A204.1 (cell line): ENCODE measurements at regions not wholly inside any gene's neighbourhood (a gene's known extent, or its start where the extent isn't known, plus 50 kb on each side); places are given as distances from the start of the nearest gene placed in this dataset.
A peak's percentile ranks its signal among the peaks of the same experiment; 100 is the strongest.
"Not testable (repeated sequence)": the region's sequence is repeated elsewhere in the genome, so short reads cannot be mapped to it uniquely, and the experiment has no call there.

ENCODE experiments used
- FAIRE-seq: peaks from 2 replicates; lab custom pipeline; 2012; peaks lifted over from hg19 to GRCh38; lab: Jason Lieb, UNC

DNA sequence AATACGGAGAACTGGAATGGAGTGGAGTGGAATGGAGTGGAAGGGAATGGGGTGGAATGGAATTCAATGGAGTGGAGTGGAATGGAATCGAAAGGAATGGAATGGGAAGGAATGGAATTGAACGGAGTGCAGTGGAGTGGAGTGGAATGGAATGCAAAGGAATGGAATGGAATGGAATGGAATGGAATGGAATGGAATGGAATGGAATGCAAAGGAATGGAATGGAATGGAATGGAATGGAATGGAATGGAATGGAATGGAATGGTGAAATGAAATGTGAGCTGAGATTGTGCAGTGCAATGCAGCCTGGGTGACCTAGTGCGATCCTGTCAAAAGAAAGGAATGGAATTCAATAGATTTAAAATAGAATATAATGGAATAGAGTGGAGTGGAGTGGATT is 357.3 kb upstream of the WSB1 start:
- not testable (repeated sequence) for FAIRE-seq

DNA sequence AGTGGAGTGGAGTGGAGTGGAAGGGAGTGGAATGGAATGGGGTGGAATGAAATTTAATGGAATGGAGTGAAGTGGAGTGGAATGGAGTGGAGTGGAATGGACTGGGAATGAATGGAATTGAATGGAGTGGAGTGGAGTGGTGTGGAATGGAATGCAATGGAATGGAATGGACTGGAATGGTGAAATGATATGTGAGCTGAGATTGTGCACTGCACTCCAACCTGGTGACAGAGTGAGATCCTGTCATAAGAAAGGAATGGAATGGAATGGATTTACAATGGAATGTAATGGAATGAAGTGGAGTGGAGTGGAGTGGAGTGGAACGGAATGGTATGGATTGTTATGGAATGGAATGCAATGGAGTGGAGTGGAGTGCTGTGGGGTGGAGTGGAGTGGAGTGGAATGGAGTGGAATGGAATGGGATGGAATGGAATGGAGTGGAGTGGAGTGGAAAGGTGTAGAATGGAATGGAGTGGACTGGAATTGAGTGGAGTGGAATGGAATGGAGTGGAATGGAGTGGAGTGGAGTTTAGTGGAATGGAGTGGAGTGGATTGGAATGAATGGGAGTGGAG is 356.1 kb upstream of the WSB1 start:
- not testable (repeated sequence) for FAIRE-seq

DNA sequence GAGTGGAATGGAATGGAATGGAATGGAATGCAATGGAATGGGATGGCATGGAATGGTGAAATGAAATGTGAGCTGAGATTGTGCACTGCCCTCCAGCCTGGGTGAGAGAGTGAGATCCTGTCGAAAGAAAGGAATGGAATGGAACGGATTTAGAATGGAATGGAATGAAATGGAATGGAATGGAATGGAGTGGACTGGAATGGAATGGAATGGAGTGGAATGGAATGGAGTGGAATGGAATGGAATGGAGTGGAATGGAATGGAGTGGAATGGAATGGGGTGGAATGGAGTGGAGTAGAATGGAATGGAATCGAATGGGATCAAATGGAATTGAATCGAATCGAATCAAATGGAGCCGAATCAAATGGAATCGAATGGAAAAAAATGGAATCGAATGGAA is 354.2 kb upstream of the WSB1 start:
- FAIRE-seq = not testable (repeated sequence)

DNA sequence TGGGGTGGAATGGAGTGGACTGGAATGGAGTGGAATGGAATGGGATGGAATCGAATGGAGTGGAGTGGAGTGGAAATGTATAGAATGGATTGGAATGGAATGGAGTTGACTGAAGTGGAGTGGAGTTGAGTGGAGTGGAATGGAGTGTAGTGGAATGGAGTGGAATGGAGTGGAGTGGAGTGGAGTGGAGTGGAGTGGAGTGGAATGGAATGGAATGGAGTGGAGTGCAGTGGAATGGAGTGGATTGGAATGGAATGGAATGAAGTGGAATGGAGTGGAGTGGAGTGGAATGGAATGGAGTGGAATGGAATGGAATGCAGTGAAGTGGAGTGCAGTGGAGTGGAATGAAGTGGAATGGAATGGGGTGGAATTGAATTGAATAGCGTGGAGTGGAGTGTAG is 353.3 kb upstream of the WSB1 start:
- FAIRE-seq = not testable (repeated sequence)

DNA sequence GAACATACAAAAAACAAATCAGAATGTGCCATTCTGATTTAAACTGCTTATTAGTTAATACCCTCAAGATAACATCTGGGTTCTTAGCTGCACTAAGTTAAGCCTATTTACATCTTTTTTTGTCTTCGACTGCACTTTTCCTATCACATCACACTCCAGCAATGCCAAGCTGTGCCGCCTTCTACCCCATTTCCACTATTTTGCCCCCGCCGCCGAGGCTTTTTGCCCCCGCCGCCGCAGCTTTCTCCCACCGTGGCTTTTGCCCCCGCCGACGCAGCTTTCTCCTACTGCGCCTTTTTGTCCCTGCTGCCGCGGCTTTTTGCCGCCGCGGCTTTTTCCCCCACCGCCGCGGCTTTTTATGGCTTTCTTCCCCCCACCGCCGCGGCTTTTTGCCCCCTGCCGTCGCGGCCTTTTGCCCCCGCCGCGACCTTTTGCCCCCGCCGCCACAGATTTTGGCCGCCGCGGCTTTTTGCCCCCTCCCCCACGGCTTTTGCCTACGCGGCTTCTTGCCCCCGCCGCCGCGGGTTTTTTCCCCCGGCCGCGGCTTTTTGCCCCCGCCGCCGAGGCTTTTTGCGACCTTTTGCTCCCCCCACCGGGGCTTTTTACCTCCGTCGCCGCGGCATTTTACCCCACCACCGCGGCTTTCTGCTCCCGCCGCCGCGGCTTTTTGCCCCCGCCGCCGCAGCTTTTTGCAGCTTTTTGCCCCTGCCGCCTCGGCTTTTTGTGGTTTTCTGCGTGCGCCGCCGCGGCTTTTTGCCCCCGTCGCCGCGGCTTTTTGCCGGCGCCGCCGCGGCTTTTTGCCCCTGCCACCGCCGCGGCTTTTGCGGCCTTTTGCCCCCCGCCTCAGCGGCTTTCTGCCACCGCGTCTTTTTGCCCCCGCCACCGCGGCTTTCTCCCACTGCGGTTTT is 331.4 kb upstream of the WSB1 start:
- no peak for FAIRE-seq

DNA sequence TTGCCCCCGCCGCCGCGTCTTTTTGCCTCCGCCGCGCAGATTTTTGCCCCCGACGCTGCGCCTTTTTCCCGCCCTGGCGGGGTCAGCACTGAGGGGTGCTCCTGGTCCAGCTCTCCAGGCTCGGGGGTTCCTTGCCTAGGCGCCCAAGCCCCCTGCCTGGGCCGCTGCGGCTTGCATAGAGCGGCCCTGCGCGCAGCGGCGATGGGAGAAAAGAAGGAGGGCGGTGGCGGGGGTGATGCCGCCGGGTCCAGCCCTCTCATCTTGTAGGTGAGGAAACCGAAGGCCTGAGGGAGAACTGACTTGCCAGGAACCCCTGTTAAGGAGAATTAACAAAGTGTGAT is 330.8 kb upstream of the WSB1 start:
- FAIRE-seq = no peak

DNA sequence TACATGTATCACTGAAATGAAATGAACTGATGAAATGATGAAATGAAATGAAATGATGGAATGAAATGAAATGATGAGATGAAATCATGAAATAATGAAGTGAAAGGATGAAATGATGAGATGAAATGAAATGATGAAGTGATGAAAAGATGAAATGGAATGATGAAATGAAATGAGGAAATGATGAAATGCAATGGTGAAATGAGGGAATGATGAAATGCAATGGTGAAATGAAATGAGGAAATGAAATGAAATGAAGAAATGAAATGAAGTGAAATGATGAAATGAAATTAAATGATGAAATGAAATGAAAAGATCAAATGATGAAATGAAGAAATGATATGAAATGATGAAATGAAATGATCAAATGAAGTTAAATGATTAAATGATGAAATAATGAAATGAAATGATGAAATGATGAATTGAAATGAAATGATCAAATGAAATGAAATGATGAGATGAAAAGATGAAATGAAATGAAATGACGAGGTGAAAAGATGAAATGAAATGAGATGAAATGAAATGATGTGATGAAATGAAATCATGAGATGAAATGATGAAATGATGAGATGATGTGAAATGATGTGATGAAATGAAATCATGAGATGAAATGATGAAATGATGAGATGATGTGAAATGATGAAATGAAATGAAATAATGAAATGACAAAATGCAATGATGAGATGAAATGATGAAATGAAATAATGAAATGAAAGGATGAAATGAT is 327.9 kb upstream of the WSB1 start:
- not testable (repeated sequence) for FAIRE-seq

DNA sequence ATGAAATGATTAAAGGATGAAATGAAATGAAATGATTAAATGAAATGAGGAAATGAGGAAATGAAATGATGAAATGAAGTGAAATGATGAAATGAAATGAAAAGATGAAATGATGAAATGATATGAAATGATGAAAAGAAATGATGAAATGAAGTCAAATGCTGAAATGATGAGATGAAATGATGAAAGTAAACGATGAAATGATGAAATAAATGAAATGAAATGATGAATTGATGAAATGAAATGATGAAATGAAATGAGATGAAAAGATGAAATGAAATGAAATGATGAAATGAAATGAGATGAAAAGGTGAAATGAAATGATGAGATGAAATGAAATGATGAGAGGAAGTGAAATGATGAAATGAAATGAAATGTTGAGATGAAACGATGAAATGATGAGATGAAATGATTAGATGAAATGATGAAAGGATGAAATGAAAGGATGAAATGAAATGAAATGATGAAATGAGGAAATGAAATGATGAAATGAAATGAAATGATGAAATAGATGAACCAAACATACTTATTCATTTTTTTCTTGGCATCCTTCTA is 327.2 kb upstream of the WSB1 start:
- FAIRE-seq = peak; percentile 93

DNA sequence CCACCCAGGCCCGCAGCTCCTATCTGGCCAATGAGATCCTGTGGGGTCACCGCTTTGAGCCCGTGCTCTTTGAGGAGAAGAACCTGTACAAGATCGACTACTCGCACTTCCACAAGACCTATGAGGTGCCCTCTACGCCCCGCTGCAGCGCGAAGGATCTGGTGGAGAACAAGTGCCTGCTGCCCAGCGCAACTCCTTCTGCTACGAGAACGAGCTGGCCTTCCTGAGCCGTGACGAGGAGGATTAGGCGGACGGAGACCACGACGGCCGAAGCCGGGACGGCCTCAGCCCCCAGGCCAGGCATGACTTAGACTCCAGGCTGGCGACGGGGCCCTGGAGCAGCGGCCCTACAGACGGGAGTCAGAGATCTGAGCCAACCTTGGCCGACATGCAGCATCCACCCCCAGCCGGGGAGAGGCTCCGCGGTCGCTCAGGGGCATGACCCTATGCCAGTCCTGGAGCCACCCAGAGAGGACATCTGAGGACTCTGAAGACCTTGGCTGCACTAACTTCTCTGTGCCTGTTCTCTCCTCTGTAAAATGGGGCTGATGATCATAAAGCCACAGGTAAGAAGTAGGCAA is 312.0 kb upstream of the WSB1 start:
- FAIRE-seq = not testable (repeated sequence)

DNA sequence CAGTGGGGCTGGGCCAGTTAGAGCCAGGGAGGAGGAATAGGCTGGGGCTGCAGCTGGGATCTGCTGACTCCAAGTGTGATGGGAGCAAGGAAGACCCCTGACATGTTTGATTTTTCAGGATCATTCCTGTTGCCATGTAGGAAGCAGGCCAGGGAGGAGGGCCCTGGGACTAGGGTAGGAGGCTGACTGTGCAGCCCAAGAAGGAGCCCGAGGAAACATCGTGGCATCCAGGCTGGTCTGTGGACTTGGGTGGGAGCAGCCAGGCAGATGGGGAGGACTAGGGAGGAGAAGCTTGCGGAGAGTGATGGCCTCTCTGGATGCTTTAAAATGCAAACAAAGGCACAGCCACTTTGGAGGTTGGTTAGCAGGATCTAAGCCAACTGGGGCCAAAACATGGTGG is 311.4 kb upstream of the WSB1 start:
- FAIRE-seq = not testable (repeated sequence)

DNA sequence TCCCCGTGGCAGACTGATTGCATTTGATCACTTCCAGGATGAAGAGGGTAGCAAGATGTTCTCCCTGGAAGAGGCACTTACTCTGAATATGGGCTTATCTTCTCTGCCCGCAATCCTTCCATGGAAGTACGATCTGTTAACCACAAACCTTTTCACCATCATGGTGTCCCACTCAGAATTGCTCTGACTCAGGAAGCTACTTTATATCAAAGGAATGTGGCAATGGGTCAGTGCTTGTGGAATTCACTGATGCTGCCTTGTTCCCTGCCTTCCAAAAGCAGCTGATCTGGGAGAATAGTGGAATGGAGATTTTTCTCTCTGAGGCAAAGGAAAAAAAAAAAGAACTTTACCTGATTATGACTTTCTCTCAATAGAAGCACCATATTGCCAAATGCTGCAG is 306.1 kb upstream of the WSB1 start:
- FAIRE-seq = not testable (repeated sequence)

DNA sequence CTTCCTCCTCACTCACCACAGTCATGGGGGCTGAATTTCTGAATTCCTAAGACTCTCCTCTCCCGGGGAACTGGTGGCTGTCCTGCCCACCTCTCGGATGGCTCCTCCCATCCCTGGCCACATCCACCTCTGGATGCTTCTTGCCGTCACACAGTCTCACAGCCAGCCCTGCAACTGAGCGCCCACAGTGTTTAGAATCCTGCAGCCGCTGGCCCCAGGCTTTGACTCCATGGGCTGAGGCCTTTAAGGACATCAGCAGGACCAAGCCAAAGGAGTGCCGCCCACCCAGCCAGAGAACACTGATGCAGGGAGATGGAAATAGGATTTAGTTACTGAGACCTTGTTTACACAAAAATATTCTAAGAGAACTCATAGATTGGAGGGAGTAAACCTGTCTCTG is 299.3 kb upstream of the WSB1 start:
- FAIRE-seq = not testable (repeated sequence)

DNA sequence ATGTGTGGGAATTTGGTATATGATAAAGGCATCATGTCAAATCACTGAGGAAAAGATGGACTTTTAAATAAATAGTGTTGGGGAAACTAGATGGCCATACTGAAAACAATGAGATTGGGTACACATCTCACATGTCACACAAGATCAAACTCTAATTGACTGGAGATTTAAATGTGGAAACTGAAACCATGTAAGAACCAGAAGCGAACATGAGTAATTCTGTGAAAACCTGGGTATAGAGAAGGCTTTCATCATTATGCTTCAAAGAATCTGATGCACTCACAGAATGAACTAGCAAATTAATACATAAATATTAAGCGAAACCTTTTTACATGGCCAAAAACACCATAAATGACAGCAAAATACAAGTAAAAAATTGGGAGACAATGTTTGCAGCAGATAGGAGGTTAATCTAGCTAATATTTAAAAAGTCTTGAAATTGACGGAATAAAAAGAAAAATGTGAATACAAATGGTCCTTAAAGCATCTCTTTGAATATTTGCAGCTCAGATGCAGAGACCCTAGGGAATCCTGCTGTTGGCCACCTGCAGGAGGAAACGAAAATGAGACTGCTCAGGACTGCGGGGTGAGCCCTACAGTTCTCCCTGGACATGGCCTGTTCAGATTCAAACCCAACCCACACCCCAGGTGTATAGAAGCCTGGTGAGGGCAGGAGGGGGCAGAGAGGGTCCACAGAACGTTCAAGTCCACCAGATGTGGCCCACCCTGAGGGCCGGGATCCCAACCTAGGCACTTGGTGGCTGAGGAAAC is 297.6 kb upstream of the WSB1 start:
- FAIRE-seq = not testable (repeated sequence)

DNA sequence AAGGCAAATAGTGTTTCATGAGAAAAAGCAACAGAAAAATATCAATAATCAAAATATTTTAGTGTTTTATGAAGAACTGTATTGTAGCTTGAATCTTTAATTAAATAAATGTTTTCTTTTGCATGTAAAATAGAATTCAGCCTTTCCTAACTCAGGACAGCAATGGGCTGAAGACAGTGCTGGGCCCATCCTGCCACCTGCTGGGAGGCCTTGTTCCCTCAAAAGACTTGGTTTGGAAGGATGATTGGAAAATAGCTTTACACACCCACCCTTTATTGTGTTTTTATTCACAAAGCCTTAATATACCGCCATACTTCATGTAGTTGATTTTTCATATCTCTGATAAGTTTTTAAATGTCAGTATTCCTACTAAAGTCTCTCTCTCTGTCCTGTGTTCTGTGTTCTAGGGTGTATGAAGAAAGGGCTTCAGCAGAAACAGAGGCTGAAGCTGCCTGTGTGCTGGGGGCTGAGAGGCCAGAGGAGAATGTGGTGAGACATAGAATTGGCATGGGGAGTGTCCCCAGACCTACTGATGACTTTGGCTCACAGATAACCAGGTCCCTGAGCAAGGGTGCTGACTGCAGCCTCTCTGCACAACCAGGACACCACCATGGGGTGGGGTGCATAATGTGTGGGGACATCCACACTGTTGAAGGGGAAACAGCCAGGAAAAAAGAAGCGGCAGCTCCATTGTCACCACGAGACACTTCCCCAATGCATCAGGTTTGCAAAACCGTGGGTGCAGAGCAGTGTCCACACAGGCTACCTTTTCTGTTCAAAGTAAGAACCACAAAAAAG is 286.0 kb upstream of the WSB1 start:
- FAIRE-seq = not testable (repeated sequence)

DNA sequence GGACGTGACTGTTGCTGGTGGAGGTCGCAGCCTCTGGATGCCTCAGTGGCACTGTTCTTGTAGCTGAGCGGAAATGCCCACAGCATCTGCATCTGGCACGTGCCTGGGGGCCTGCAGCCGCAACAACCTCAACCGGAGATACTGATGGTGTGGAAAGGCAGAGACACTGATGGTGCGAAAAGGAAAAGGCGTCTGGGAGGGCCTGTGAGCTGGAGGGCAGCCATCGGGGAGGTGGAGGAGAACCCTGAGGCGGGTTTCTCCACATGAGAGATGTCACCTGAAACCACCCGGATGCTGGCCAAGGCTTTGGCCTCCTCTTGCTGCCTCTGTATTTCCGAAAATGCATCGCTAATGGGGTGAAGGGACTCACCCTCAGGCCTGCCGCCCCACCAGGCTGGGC is 284.8 kb upstream of the WSB1 start:
- FAIRE-seq = no peak

DNA sequence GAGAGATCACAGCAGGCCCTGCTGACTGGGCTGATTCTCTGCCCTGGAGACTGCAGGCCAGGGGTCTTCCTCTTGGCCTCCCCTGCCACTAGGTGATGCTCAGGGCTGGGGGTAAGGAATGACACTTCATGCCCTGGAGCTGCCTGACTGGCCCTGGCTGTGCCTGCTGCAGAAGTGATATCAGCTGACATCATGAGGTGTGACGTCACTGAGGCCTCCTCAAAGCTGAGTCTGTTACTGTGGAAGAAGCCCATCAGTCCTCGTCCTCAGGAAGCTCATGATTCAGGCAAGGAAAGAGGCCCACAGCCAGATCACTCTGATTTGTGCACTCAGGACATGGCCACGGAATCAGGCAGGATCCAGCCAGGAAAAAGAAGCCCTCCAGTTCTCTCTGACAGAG is 283.8 kb upstream of the WSB1 start:
- not testable (repeated sequence) for FAIRE-seq

DNA sequence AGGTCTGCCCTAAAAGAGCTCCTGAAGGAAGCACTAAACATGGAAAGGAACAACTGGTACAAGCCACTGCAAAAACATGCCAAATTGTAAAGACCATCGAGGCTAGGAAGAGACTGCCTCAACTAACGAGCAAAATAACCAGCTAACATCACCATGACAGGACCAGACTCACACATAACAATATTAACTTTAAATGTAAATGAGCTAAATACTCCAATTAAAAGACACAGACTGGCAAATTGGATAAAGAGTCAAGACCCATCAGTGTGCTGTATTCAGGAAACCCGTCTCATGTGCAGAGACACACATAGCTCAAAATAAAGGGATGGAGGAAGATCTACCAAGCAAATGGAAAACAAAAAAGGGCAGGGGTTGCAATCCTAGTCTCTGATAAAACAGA is 263.4 kb upstream of the WSB1 start:
- not testable (repeated sequence) for FAIRE-seq

DNA sequence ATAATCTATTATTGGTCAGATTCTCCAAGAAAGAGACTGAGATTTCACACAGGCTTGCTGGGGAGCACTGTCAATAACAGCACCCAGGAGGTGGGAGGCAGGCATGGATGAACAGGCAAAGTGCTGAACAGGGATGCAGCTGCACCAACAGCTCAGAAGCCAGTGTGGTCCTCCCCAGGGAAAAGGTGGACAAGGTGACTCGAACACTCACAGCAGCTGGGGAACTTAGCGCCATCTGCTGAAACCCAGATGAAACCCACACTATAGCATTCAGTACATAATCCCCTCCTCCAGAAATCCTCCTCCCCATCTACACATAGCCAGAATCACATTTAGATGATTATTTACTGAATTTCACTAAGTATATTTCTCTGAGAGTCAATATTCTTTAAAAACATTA is 255.2 kb upstream of the WSB1 start:
- no peak for FAIRE-seq

DNA sequence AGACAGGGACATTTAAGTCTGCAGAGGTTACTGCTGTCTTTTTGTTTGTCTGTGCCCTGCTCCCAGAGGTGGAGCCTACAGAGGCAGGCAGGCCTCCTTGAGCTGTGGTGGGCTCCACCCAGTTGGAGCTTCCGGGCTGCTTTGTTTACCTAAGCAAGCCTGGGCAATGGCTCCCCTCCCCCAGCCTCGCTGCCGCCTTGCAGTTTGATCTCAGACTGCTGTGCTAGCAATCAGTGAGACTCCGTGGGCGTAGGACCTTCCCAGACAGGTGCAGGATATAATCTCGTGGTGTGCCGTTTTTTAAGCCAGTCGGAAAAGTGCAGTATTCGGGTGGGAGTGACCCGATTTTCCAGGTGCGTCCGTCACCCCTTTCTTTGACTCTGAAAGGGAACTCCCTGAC is 248.9 kb upstream of the WSB1 start:
- FAIRE-seq = not testable (repeated sequence)

DNA sequence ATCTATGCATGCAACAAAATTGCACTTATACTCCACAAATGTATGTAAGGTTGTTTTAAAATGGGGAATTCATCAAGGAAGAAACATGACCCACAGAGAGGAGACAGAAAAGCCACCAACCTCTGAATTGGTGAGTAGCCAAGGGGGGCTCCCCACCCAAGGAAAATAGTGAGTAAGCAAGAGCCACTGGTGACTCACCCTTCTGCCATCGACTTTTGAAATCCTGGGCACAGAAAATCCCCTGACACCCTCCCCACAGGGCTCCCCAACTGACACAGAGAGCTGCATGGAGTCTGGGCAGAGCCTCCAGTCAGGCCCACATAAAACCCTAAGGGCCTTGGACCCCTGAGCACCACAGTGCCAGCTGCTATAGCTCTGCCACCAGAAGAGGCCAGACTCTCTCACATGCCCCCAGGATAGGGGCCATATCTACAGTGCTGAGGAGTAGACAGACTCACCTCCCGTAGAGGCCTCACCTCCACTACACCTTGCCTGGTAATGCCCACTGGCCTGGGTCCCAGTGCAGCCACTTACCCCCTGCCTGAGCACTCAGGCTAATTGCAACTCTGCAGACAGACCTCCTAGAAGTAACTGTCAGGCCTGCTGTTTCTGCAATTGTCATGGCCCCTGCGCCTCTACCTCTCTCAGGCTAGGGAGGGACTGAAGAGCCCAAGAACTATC is 244.7 kb upstream of the WSB1 start:
- no peak for FAIRE-seq
